NCI-H2196 (cell line): ENCODE measurements at regions not wholly inside any gene's neighbourhood (a gene's known extent, or its start where the extent isn't known, plus 50 kb on each side); places are given as distances from the start of the nearest gene placed in this dataset.
"Not testable (repeated sequence)": the region's sequence is repeated elsewhere in the genome, so short reads cannot be mapped to it uniquely, and the experiment has no call there.

Source experiments
- DNase-seq: peaks from one replicate; lab custom pipeline; 2025; ENCODE audit not compliant: unreplicated experiment; lab: John Stamatoyannopoulos, UW

GRCh38 chr18:73563901-73564472 lies 583.6 kb downstream of the FBXO15 start:
- DNase-seq, result no peak

DNA sequence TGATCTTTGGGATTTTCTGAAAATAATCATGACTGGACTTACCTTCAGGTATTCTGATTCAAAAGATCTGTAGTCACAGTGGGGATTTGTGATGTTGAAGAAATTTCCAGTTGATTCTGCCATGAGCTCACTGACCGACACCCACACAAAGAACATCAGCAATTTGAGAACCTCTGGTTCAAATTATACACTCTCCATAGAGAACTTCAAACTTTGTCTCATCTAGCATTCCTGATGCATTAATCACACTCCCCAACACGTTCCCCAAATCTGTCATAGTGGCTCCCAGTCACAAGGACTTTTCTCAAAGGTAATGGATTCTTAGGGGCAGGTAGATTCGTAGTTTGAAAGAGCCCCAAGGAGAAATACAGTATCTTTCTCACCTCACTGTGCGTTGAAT lies 584.3 kb downstream of the FBXO15 start:
- no peak for DNase-seq

GRCh38 chr18:73556904-73557303 lies 590.7 kb downstream of the FBXO15 start:
- no peak for DNase-seq

- DNase-seq, result no peak
These were observed 595.5 kb downstream of the FBXO15 start for GRCh38 chr18:73552171-73552570.

DNA sequence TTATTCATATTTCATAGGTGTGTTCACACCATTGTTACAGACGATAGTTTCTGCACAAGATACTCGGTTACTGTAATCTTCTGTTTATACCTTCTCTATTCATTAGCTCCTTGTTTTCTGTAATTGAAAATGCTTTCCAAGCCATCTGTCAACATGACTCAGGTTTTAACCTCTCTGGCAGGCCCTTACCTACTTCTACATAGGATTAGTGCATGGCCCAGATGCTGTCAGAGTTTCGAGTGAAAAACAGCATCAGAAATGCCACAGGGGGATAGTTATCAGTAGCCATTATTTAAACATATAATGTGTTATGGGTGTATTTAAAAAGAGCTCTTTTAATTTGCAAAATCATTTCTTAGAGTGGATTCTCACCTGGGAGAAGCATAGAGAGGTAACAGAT lies 596.4 kb downstream of the FBXO15 start:
- no peak for DNase-seq

GRCh38 chr18:73549236-73549635 lies 598.4 kb downstream of the FBXO15 start:
- DNase-seq, result no peak

GRCh38 chr18:73545472-73545871 lies 602.2 kb downstream of the FBXO15 start:
- DNase-seq, result no peak

DNA sequence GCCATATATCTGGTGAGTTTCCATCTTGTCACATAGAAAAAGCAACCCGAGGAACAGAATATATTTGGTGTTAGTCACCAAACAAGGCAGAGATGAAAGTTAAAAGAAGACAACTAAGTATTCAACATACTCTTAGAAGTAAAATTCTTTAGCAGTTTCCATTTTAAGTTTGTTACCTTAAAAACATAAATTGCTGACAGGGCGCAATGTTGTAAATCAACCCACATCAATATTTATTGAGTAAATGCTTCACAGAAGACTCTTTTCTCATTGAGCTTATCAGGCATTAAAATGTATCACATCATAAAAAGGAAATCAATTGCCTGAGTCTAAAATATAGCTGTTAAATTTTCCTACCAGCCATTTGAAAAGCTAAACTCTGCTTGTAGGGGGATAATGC lies 603.0 kb downstream of the FBXO15 start:
- no peak for DNase-seq

- no peak for DNase-seq
These were observed 603.6 kb downstream of the FBXO15 start for GRCh38 chr18:73544032-73544431.

- DNase-seq, result no peak
These were observed 611.6 kb downstream of the FBXO15 start for GRCh38 chr18:73535990-73536389.

DNA sequence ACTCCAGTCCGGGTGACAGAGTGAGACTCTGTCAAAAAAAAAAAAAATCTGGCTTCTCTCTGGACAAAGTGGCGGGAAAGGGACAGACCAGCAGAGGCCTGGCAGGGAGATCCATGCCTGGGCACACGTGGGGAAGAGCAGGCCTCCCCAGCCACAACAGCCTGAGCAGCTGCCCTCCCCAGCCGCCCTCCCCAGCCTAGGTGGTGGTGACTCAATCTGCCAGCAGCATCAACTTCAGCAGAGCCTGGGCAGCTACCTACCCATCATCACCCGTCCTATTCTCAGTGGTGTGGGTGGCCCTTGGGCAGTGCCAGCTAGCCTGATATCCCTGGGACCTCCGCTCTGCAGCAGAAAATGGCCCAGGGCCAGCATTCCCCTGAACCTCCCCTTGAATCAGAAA lies 612.4 kb downstream of the FBXO15 start:
- DNase-seq, result no peak

GRCh38 chr18:73531601-73532000 lies 616.0 kb downstream of the FBXO15 start:
- DNase-seq, result no peak

DNA sequence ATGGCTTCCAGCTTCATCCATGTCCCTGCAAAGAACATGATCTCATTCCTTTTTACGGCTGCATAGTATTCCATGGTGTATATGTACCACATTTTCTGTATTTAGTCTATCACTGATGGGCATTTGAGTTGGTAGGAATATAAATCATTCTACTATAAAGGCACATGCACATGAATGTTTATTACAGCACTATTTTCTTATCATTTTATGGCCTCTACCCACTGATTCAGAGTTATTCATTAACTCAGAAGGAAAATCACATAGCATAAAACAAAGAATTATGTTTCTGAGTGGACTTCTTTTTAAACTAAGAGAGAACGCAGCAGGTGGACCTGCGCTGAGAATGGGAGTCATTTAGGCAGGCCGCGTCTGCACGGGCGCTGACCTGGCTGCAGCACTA lies 619.6 kb downstream of the FBXO15 start:
- DNase-seq, result no peak

- DNase-seq, result no peak
These were observed 627.4 kb downstream of the FBXO15 start for GRCh38 chr18:73520229-73520628.

DNA sequence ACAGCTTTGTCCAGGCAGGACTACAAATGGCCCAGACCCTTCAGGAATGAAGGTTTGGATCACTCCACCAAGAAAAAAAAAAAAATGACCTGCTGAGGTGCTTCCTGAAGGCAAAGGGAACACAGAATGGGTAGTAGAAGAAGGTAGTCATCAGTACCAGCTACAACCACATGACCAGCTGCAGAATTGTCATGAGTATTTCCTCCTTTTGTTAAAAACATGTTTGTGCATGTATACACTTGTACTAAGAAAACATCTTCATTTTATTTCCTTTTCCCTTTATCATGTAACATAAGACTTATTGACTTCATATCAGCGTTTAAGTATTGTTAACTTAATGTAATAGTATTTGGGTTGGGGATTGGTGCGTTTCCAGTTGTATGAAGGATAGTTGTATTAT lies 631.6 kb downstream of the FBXO15 start:
- not testable (repeated sequence) for DNase-seq

- no peak for DNase-seq
These were observed 633.2 kb downstream of the FBXO15 start for GRCh38 chr18:73514449-73514848.

GRCh38 chr18:73511771-73512503 lies 635.7 kb downstream of the FBXO15 start:
- no peak for DNase-seq

DNA sequence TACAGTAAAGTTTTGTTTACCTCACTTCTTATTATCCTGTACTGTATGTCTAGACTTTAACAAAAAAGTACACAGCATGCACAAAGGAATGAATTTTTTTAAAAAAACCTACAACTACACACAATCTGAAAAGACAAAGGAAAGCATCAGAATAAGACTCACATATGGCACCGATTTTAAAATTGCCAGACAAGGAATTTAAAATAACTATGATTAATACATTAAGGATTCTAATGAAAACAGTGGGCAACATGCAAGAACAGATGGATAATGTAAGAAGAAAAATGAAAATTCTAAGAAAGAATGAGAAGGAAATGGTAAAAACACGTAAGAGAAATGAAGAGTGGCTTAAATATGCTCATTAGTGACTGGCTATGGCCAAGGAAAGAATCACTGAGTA lies 638.2 kb downstream of the FBXO15 start:
- no peak for DNase-seq

DNA sequence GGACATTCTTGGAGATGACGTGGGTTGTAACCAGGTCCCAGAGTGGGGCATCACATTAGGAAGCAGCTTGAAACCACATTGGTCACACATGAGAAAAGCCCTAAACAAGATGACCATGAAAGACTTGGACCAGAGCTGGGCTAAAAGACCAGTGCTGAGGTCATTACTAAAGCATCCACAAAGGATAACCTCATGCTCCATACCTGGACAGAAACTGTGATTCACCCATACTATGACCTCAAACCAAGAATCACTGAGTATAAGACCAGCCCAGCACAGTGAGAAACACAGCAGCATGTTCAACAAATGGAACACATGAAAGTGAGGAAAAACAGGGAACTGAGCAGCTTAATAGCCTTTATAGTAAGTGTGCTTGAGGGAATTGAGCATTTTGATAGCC lies 635.5 kb upstream of the NETO1 start:
- DNase-seq, result no peak

- DNase-seq, result no peak
These were observed 620.2 kb upstream of the NETO1 start for GRCh38 chr18:73487966-73488365.

- DNase-seq, result no peak
These were observed 617.4 kb upstream of the NETO1 start for GRCh38 chr18:73485166-73485565.

- no peak for DNase-seq
These were observed 615.1 kb upstream of the NETO1 start for GRCh38 chr18:73482901-73483300.

- no peak for DNase-seq
These were observed 611.7 kb upstream of the NETO1 start for GRCh38 chr18:73479477-73479876.
